Ammon's horn (tissue), 1 donor: ENCODE measurements at regions not wholly inside any gene's neighbourhood (a gene's known extent, or its start where the extent isn't known, plus 50 kb on each side); places are given as distances from the start of the nearest gene placed in this dataset.

ENCODE experiments used
- DNase-seq: peaks from one replicate; pipeline ENCODE4 v3.0.0-alpha.2; 2016; ENCODE audit warnings: low spot score

DNA sequence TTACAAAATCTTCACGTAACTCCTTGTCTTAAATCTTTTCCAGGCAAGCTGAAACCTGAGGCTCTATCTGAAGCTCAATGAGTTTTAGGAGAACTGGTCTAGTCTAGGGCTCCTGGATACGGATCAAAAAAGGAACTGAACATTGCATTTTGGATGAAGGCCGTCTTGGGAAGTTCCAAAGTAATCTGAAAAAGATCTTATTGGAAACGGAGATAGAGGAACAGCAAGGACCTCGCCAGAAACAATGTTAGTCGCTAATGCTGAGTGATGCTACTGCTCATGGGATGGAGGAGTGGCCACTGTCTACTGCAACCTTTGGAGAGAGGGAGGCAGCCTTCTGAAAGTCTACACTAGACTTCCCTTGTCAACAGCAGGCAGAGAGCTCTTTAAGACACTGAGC, 91.4 kb upstream of the ATXN1 start:
- no peak for DNase-seq

DNA sequence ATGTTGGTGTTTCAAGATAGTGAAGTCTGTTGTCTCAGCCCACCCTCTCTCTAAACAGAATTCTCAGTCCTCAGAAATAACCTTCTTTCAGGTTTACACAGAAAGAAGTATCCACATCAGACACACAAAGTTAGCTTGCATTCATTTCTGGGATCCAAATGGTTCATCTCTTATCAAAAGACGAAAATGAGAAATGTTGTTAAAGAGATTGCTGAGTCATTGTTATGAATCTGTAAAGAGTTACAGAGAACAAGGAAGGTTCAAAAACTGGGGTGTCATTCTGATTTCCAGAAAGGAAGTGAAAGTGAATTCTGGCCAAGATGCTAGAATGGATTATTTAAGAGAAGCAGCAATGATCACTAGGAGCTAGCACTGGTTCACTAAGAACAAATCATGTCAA, 90.5 kb upstream of the ATXN1 start:
- no peak for DNase-seq

GRCh38 chr6:16851044-16851540, 89.8 kb upstream of the ATXN1 start:
- no peak for DNase-seq

DNA sequence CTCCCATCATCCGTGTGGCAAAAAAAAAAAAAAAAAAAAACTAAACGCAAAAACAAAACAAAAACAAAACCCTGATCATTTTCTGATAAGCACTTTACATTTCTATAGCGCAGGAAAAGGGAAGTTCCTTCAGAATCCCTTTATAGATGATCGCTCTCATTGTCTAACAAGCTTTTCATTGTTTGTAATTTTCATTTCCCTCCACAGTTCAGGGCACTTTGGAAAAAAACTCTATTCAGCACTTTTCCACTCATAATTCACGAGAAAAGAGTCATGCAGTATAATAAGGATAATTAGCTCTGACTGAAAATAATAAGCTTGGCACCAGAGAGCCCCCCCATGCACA, 89.4 kb upstream of the ATXN1 start:
- no peak for DNase-seq

DNA sequence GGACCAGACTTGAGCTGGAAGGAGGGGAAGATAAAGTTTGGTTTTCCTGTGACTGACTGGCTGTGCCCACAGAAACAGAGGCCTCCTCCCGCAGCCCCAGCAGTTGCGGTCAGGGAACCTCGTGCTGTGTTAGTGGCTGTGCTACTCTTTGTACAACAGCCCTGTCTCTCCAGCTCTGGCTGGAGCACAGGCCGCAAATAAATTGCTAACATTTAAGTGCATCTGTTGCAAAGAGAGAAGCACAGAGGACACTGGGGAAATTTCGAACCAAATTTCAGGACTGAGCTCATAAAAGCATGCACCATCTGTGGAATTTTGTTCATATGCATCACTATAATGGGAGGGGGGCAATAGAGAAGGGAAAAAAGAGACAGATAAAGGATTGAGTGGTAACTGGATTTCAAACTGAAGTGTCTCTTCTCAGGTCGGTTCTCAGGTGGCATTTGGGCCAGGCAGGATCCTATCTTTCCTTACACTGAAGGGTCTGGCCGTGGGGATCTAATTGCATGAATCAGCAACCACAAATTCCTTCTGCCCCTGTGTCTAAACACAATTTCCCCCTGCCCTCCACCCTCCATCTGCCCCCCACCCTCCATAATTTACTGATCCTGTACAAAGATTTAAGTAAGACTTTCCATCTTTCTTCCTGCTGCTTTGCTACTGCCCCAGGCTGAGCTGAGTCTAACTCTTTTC, 88.9 kb upstream of the ATXN1 start:
- DNase-seq: peak; percentile 18

DNA sequence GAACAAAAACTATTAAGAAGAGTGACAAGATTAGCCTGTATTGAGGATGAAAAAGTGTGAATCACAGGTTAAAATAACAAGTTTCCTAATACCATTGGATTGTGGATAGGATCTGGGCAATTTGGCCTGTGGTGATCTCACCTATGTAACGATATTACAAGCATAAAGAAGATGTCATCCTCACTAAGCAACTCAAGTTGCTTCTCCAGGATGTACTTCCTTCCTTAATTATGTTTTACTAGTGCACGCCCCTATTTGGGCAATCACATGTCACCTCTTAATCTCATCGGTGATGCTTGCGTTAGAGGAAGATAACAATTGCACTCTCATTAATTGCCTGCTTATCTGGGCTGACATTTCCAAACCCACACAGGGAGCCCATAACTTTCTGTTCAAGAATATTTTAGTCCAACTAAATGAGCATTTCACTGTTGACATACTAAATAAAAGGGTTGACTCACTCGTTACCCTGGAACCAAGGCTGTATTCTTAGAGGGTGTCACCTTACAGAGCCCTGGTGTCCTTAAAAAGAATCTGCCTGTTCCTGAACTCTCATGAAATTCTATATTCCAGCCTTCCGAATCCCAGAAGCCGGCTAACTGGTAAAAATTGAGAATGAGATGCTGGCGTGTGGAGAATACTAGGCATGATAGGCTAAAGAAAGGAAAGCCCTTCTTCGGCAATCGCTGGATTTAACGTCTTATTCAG, 88.2 kb upstream of the ATXN1 start:
- no peak for DNase-seq

GRCh38 chr6:16846399-16846778, 85.1 kb upstream of the ATXN1 start:
- no peak for DNase-seq

- DNase-seq: no peak
Observed at GRCh38 chr6:16844183-16844582, 82.9 kb upstream of the ATXN1 start.

DNA sequence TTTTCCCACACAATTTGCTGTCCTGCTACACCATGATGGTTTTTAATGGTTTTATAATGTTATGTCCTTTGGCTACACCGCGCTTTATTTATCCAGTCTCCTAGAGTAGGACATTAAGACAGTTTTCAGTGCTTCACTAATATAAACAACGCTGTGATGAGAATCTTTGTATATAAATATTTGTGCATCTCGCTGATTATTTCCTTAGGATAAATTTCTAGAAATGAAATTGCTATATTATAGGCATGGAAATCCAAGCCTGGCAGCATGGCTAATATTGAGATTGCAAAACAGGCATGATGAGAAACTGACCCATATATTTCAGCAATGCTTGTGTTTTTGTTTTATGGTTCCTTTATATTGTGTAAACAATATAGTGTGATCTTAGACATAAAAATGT, 81.4 kb upstream of the ATXN1 start:
- no peak for DNase-seq

GRCh38 chr6:16841241-16841640, 80.0 kb upstream of the ATXN1 start:
- no peak for DNase-seq

- no peak for DNase-seq
Observed at GRCh38 chr6:16840725-16841124, 79.5 kb upstream of the ATXN1 start.

DNA sequence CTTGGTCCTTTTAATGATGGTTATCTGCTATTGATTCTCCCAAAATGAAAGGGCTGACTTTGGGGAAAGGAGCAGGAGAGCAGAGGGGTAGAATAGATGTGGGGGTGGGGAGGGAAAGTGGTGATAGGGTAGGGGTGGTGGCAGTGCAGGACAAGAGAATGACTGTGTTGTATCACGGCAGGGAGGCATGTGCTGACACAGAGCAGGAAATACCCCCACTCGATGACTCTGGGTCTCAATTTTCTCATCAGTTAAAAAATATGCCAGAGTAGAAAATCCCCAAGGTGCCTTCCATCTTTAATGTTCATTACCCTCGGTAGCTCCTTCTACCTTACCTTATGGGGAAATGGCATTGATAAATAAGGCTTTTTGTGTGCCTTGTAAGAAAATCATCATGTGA, 79.0 kb upstream of the ATXN1 start:
- no peak for DNase-seq

DNA sequence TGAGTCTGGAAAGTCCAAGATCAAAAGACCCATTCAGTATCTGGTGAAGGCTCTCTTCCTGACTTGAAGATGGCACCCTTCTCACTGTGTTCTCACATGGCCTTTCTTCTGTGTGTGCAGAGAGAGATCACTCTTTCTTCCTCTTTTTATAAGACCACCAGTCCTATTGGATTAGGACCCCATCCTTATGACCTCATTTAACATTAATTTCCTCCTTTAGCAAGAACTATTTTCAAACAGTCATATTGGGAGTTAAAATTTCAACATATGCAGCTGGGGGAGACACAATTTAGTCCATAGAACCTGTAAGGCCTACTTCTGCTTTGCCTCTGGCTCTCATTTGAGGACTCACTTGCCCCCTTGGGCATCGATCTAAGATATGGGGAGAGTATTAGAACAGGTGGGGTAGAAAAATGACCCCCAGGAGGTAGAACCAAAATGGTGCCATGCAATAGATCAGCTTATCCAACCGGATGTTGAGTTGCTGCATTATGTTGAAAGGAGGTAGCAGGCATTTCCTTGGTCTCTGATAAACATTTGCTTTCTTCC, 78.4 kb upstream of the ATXN1 start:
- no peak for DNase-seq

DNA sequence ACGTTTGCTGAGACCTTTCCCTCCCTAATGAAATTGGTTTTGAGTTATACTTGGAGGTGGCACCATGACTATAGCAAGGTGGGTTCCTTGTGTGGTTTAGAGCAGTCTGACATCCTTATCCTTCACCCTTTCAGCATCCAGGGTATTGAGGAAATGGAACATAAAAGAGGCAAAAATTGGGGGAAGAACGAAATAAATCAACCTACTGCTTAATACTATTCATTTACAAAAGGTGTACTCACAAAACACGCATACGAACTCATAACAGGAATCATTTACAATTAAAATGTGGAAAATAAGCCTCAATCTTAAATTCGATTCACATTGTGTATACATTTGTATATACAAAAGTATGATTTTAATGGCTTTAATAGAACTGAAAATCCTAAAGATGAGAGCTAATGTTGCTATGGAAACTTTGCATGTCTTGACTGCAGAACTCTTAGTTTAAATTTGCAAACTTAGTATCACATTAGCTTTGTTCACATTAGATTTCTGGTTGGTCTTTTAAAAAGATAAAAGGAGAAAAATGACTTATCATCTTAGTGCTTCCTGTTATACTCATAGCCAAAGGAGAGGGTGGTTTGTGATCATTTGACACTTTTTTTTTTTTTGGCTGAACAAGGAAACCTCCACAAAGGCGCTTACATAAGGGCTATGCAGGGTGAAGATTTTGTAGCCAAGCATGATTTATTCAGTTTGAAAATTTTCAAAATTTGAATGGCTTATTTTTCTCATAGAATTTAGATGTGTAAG, 76.1 kb upstream of the ATXN1 start:
- DNase-seq: no peak

DNA sequence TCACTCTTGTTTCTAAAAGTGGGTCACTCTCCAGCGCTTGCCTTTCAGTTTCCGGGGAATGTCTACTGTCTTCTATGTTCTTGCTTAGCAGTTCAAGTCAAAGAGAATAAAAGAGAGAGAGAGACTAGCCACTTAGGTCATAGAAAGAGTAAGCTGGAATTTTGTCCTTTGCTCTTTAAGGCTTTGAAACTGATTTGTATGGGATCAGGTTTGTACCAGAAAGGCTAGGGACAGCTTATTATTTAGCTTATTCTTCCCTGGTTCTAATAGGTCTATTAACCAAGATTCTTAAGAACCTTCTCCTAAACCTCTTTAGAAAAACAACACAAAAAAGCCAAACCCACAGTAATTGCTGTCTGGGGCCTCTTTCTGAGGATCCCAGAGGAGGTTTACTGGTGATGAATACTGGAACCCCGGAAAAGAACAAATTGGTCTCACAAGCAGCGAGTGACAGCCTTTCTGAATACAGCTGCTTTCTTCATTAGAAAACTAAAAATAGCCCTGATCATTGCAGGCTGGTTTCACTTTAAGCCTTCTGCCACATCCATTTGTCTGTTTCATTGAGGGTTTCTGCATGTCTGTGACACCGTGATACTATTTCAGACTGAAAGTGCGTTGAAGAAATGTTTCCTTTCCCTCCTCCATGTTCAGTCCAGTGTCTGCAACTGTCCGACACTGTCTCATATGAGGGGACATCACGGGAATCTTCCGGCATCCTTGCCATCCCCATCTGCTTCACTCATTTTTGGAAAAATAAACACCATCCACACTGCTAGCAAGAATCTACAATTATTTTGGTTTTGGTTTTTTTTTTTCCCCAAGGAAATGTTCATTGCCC, 75.1 kb upstream of the ATXN1 start:
- DNase-seq: peak; percentile 36

GRCh38 chr6:16834242-16834641, 73.0 kb upstream of the ATXN1 start:
- DNase-seq: no peak

DNA sequence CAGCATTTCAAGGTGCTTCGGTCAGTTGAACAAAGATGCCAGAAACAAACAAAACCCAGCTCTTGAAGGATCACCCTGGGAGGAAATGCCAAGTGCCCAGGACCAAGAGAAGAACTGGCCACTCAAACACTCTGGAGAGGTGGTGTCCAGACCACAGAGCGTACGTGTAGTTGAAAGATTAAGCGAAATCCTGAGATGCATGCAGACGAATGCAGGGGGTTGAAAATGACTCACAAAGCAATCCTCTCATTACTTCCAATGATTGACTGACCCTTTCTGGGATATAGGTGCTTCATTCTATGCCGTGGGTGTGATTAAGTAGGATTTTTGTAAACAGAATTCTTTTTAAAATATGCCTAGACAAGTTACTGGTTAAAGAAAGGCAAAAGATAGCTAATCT, 71.5 kb upstream of the ATXN1 start:
- DNase-seq: no peak

DNA sequence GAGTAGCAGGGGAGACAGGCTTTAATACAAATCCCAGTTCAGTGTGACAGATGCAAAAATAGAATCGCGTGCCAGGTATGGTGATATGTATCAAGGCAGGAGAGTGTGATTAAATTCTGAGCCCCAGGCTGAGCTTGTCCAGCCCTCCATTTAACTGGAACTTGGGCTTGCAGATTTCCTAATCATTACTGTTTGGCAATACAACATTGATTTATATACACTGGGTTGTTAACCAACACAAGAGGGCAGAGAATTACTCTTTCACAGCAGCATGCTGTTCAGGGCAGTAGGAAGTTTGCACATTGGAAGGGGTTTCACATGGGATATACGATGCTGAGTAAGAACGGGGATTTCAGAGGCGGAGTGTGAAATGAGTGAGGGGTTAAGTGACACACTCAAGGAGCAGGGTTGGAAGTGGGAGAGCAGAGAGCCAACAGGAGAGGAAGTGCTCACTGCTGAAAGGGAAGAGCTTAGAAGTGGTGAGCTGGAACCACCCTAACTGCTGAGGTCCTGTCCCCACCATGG, 70.8 kb upstream of the ATXN1 start:
- no peak for DNase-seq

GRCh38 chr6:16831136-16831535, 69.9 kb upstream of the ATXN1 start:
- DNase-seq: no peak

DNA sequence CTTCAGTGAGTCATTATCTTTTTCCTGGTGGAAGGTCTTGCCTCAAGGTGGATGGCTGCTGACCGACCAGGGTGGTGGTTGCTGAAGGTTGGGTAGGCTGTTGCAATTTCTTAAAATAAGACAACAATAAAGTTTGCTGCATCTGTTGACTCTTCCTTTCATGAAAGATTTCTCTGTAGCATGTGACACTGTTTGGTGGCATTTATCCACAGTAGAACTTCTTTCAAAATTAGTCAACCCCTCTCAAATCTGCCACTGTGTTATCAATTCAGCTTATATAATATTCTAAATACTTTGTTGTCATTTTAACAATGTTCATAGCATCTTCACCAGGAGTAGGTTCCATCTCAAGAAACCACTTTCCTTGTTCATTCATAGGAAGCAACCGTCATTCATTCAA, 66.8 kb upstream of the ATXN1 start:
- DNase-seq: no peak

GRCh38 chr6:16827627-16828026, 66.4 kb upstream of the ATXN1 start:
- DNase-seq: no peak

DNA sequence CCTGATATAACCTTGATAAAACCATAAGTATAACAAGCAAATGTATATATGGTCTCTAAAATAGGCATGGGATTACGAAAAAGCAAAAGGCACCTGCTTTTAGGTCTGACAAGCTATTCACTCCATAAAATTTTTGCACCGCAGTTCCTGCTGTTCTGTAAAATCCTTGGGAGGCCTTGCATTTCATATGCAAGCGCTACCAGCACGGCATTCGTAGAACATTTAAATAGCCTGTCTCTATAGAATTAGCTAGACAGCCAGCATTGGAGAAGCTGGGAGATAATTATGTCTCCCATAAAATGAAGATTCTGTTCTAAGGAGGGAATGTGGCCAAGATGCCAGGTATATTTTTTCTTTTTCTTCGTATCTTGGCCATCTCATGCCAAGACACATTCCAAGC, 64.5 kb upstream of the ATXN1 start:
- no peak for DNase-seq
